Brain microvascular endothelial cell (primary cell): ENCODE measurements at regions not wholly inside any gene's neighbourhood (a gene's known extent, or its start where the extent isn't known, plus 50 kb on each side); places are given as distances from the start of the nearest gene placed in this dataset.
"Not testable (repeated sequence)": the region's sequence is repeated elsewhere in the genome, so short reads cannot be mapped to it uniquely, and the experiment has no call there.

Experiments
- DNase-seq: peaks from one replicate; pipeline ENCODE4 v3.0.0-alpha.2; 2020
- H3K27ac ChIP-seq: fragments of 250-450 bp; sonication (Bioruptor Pico); 2 replicates; pipeline ENCODE4 v1.5.1; 2020; ENCODE audit warnings: mild to moderate bottlenecking, moderate library complexity
- H3K27me3 ChIP-seq: fragments of 250-450 bp; sonication (Bioruptor Pico); replicated peaks from 2 replicates; pipeline ENCODE4 v1.5.1; 2020; ENCODE audit warnings: mild to moderate bottlenecking
- H3K36me3 ChIP-seq: fragments of 250-450 bp; sonication (Bioruptor Pico); replicated peaks from 2 replicates; pipeline ENCODE4 v1.5.1; 2020; ENCODE audit warnings: mild to moderate bottlenecking
- H3K4me3 ChIP-seq: 2 replicates; pipeline ENCODE4 v1.5.1; 2011; ENCODE audit warnings: low read depth, mild to moderate bottlenecking, control low read depth, low read length, moderate library complexity
- in situ Hi-C: cut with HindIII; loops from 2 replicates; pipeline ENCODE4 v1.10.0; 2017; ENCODE audit warnings: low sequenced_read_pairs, low pct_ligation_motif_present
- TF ChIP-seq, protein P1 (sequence below): IDR thresholded peaks from 2 replicates; pipeline ENCODE4 v1.5.1; 2011; ENCODE audit warnings: low read depth, mild to moderate bottlenecking, moderate library complexity, low read length, control low read depth, inconsistent platforms; ENCODE audit errors: missing control alignments

DNA sequence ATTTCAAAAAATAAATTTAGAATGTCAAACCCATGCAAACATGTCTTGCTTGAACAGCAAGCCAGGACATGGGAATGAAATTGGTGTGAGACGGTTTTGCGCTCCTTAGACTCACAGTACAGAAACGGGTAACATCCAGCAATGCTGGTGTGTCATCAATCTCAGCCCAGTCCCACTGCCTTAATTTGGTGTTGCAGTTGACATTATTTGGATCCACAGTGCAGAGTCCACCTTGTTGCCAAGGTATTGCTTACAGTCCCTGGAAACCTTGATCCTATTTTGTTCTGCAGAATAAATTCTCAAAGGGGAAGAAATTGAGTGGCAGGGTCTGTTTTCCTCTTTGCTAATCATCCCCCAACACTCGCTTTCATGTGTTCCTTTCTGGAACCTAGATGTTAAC is 311.6 kb upstream of the MON1B start:
- Histone ChIP-seq H3K4me3 (no peak overlapping the region), H3K27me3 (no peaks in the 10 kb centered on the region), H3K27ac (no peak overlapping the region), H3K36me3 (no peaks in the 10 kb centered on the region)
- TF ChIP-seq, protein P1, sequence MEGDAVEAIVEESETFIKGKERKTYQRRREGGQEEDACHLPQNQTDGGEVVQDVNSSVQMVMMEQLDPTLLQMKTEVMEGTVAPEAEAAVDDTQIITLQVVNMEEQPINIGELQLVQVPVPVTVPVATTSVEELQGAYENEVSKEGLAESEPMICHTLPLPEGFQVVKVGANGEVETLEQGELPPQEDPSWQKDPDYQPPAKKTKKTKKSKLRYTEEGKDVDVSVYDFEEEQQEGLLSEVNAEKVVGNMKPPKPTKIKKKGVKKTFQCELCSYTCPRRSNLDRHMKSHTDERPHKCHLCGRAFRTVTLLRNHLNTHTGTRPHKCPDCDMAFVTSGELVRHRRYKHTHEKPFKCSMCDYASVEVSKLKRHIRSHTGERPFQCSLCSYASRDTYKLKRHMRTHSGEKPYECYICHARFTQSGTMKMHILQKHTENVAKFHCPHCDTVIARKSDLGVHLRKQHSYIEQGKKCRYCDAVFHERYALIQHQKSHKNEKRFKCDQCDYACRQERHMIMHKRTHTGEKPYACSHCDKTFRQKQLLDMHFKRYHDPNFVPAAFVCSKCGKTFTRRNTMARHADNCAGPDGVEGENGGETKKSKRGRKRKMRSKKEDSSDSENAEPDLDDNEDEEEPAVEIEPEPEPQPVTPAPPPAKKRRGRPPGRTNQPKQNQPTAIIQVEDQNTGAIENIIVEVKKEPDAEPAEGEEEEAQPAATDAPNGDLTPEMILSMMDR, result no peak
- DNase-seq, result no peak
- in situ Hi-C loops, result no loop called here

DNA sequence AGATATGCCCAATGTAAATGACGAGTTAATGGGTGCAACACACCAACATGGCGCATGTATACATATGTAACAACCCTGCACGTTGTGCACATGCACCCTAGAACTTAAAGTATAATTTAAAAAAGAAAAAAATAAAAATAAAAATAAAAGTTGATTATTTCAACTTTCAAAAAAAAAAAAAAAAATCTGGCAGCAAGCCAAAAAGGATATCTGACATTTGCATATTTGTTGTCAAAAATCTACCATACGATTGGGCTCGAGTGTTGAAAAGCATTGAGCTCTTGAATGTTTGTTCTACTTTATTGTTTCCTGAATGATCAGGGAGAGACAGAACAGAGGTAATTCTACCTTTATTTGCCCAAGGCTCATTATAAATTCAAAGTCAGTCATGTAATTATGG is 310.5 kb upstream of the MON1B start:
- H3K27me3 ChIP-seq, H3K36me3 ChIP-seq, DNase-seq, H3K4me3 ChIP-seq, in situ Hi-C loops, H3K27ac ChIP-seq: not testable (repeated sequence)

DNA sequence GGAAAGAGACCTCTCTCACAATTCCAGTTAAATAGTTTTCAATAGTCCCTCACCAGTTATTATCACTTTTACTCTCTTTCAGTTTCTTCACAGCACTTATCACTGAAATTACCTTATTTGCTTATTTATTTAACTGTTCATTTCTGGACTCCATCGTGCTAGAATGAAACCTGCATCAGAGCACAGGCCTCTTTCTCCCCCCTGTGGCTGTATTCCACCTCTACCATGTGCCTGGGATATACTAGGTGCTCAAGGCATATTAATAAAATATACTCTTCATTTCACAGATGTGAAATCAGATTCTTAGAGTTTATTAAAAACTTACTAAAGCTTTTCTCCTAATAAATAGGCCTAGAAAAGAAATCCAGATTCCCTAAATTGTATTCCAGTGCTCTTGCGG is 308.9 kb upstream of the MON1B start:
- TF ChIP-seq, protein P1, result no peak
- in situ Hi-C loops, result no loop called here
- Histone ChIP-seq H3K4me3 (no peak overlapping the region), H3K27me3 (no peaks in the 10 kb centered on the region), H3K27ac (no peak overlapping the region), H3K36me3 (no peaks in the 10 kb centered on the region)
- no peak for DNase-seq

DNA sequence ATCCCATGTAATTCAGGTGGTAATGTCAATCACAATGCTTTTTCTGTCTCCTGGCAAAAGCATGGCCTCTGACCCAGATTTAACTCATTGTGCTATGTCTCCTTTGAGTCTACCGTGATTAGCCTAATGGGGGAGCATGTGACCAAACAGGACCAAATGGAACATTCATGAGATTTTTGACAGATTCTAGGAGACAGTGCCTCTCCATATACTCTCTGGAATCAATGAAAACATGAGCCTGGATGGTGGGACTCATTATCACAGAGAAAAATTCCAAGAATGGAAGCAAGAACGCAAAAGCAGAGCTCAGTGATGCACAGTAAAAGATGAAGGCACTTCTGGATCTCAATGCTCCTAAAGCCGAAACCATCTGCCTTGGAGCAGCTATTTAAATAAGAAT is 307.9 kb upstream of the MON1B start:
- H3K4me3 ChIP-seq, result no peak overlapping the region
- H3K27ac ChIP-seq, result no peak overlapping the region
- no peak for DNase-seq
- no peaks in the 10 kb centered on the region for H3K36me3 ChIP-seq
- no peaks in the 10 kb centered on the region for H3K27me3 ChIP-seq
- in situ Hi-C loops, result no loop called here
- TF ChIP-seq, protein P1, result no peak

DNA sequence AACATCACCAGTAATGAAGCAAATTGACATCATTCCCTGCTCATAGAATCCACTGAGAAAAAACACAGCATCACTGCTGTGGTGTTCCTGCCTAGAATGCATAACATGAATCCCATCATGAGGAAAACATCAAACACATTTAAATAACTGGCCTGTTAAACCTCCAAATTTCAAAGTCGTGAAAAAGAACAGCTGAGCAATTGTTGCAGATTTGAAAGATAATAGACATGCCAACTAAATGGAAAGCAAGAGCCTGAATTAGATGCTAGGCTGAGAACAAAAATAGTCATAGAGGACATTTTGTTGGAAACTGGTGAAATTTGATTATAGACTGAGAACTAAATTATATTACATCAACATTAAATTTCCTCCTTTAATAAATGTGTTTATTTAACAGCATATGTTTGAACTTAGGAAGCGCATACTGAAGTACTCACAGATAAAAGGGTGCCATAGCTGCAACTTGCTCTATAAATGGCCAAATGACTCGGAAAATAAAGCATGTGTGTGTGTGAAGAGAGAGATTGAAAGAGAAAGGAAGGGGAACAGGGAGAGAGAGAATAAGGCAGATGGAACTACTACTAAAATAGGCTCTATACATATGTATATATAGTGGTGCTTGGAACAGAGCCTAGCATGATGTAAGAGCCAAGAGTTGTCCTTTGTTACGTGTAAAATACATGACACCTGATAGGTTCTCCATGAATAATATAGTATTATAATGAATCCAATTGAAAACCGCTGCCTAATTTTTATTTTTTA is 305.0 kb upstream of the MON1B start:
- in situ Hi-C loops, result no loop called here
- TF ChIP-seq, protein P1, result no peak
- DNase-seq, result no peak
- Histone ChIP-seq H3K27me3 (no peaks in the 10 kb centered on the region), H3K36me3 (no peaks in the 10 kb centered on the region), H3K27ac (no peak overlapping the region), H3K4me3 (no peak overlapping the region)

DNA sequence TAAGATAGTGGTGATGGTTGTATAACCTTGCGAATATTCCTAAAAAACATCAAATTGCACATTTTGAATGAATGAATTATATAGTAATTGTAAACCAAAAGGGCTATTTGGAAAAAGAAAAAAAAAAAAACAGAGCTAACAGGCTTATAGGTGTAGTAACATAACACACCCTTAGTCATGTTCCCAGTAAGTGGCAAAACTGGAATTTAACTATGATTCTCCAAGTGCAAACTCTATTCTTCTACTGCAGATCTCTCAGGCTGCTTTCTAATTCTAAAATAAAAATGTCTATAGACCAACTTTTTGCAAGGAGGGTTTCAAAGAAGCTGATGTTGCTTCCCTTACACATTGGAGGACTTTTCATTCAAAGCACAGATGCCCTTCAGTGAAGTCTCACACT is 293.2 kb upstream of the MON1B start:
- Histone ChIP-seq H3K4me3 (no peak overlapping the region), H3K27ac (no peak overlapping the region), H3K27me3 (no peaks in the 10 kb centered on the region), H3K36me3 (no peaks in the 10 kb centered on the region)
- TF ChIP-seq, protein P1, result no peak
- in situ Hi-C loops, result no loop called here
- DNase-seq, result no peak
